ENCODE measurements at regions not wholly inside any gene's neighbourhood (a gene's known extent, or its start where the extent isn't known, plus 50 kb on each side); places are given as distances from the start of the nearest gene placed in this dataset.

DNA sequence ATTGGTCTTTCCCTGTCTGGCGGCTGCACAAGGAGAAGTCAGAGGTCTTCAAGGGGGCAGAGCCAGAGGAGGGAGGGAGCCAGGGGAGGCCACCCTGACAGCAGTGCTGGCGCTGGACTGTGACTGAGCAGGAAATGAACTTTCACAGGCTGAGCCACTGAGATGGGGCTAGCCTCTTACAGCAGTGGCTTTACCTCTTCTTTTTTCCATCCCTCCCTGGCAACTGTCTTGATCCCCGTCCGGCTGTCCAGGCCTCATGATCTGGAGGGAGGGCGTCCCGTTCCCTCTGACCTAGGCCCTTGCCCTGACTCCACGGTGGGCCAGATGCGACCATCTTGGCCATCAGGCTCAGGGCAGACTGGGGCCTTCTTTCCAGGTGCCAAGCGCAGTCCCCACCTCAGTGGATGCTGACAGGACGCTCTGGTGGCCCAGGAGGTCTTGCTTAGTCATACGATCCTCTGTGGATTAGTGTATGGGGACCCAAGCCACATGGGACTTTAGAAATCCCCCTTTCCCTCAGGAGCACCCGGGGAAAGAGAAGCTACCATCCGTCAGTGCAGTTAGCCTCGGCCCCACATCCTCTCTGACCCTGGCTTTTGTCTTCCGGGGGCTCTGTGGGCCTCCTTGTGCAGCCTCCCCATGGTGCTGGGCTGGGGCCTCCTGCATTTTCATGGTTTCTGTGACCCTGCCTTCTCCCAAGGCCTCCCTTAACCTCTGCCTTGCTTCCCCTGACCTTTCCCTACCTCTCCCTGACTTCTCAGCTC, 57.4 kb upstream of the CCDC167 start:
- no peak for DNase-seq (ENCODE audit: low read depth)
- TF ChIP-seq, protein P1, sequence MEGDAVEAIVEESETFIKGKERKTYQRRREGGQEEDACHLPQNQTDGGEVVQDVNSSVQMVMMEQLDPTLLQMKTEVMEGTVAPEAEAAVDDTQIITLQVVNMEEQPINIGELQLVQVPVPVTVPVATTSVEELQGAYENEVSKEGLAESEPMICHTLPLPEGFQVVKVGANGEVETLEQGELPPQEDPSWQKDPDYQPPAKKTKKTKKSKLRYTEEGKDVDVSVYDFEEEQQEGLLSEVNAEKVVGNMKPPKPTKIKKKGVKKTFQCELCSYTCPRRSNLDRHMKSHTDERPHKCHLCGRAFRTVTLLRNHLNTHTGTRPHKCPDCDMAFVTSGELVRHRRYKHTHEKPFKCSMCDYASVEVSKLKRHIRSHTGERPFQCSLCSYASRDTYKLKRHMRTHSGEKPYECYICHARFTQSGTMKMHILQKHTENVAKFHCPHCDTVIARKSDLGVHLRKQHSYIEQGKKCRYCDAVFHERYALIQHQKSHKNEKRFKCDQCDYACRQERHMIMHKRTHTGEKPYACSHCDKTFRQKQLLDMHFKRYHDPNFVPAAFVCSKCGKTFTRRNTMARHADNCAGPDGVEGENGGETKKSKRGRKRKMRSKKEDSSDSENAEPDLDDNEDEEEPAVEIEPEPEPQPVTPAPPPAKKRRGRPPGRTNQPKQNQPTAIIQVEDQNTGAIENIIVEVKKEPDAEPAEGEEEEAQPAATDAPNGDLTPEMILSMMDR (IDR thresholded peaks at IDR 0.05; ENCODE audit: control insufficient read depth, extremely low read depth, insufficient read depth): no peak
- H3K4me3 ChIP-seq (ENCODE audit: low read depth, low read length): no peak overlapping the region

DNA sequence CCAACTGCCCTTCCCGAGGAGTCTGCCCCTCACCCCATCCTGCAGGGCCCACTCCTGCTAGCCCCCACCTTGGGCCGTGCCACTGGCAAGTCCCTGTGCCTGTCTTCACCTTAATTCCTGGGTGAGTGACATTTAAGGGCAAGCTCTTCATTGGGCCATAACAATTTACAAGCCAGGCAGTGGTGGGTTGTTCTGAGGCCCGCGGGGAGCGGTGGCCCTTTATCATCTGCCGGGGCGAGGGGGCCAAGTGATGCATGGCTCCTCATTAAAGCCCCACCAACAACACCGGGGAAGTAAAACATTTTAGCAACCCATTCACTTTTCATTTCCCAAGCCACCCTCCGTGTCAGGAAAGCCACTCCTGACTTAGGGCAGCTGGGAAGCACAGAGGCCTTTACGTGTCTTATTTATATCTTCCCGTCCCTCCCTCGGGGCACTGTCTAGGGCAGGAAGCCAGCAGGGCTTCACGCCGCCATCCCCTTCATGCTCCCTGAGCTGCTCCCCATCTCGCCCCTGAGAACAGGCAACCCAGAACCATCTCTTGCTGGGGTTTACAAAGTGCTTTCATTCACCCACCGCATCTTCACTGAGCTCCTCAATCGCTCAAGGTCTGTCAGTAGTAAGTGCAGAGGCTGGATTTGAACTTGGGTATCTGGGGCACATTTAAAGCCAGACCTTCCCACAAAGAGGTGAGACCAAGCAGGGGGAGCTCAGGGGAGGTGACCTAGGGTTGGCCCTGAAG, 55.5 kb upstream of the CCDC167 start:
- no peak overlapping the region for H3K4me3 ChIP-seq (ENCODE audit: low read depth, low read length)
- TF ChIP-seq, protein P1 (IDR thresholded peaks at IDR 0.05; ENCODE audit: control insufficient read depth, extremely low read depth, insufficient read depth): no peak
- DNase-seq (ENCODE audit: low read depth): no peak

DNA sequence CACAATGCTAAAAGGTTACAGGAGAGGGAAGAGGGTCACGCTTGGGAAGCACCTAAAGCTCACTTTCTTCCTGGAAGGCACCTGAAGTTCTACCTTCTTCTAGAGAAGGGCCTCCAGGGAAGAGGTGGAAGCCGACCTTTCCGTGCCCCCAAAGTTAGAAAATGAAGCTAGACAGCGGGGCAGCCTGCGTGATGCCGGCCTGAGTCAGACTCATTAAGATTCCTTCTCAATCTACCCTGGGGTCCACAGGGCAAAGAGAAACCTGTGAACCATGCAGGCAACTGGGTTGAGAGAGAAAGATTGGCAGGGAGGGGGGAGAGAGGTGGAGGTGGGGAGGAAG, 54.8 kb upstream of the CCDC167 start:
- TF ChIP-seq, protein P1 (IDR thresholded peaks at IDR 0.05; ENCODE audit: control insufficient read depth, extremely low read depth, insufficient read depth): no peak
- H3K4me3 ChIP-seq (ENCODE audit: low read depth, low read length): no peak overlapping the region
- DNase-seq (ENCODE audit: low read depth): no peak

DNA sequence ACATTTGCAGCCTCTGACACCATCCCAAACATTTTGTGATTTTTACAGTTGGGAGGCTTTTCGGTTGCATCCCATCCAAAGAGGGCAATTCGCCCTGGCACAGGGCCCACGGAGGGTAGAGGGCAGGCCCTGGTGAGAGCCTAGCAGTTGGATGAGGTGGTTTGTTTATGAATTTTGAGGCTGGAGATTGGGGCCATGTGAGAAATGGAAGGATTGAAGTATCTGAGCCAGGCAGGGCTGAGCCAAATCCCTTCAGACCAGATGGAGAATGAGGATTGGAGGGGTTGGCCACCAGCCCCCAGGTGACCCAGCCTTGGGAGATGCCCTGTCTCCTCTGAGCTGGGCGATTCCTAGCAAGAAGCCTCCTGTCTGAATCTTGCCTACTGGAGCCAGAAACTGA, 52.6 kb upstream of the CCDC167 start:
- TF ChIP-seq, protein P1 (IDR thresholded peaks at IDR 0.05; ENCODE audit: control insufficient read depth, extremely low read depth, insufficient read depth): no peak
- no peak for DNase-seq (ENCODE audit: low read depth)

DNA sequence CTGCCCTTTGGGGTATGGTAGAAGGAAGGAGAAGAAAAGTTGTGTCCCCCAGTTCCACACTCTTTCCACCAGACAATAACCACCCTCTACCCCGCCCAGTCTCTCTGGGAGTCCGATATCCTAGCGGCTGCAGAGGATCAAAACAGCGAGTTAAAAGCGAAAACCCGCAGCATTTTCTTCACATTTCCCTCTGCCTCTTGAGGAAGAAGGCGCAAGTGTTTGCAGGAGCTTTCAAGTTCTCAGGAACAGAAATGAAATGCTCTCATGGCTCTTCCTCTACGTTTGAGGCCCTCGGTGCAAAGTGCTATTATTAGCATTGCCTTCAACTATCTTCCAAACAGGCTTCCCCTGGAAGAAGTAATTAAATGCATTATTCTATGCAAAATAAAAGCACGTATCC, 52.2 kb upstream of the CCDC167 start:
- DNase-seq (ENCODE audit: low read depth): no peak
- no peak overlapping the region for H3K4me3 ChIP-seq (ENCODE audit: low read depth, low read length)
- TF ChIP-seq, protein P1 (IDR thresholded peaks at IDR 0.05; ENCODE audit: control insufficient read depth, extremely low read depth, insufficient read depth): no peak

More for the DNA sequence above, 52.6 kb upstream of the CCDC167 start:
- H3K4me3 ChIP-seq (ENCODE audit: low read depth, low read length): no peak overlapping the region

DNA sequence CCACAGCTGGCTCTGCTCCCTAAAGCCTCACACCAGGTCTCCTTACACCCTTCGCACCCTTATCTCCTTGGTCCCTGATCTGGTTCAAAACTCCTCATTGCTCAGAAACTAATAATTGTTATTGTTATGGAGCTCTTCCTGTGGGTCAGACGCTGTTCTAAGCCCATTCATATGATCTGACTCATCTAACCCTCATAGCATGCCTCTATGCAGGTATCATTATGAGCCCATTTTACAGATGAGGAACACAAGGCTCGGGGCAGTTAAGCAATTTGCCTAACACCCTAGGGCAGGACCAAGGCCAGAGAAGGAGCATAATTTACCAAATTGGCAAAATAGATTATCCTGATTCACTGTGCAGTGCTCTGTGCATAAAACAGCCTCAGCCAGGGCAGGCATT, 51.8 kb upstream of the CCDC167 start:
- no peak for DNase-seq (ENCODE audit: low read depth)
- H3K4me3 ChIP-seq (ENCODE audit: low read depth, low read length): no peak overlapping the region
- TF ChIP-seq, protein P1 (IDR thresholded peaks at IDR 0.05; ENCODE audit: control insufficient read depth, extremely low read depth, insufficient read depth): no peak
